Stomach (tissue), 8 donors: ENCODE measurements at regions not wholly inside any gene's neighbourhood (a gene's known extent, or its start where the extent isn't known, plus 50 kb on each side); places are given as distances from the start of the nearest gene placed in this dataset.

Experiments used
- DNase-seq, 2 donors: peaks; one replicate each; pipeline versions ENCODE4 v3.0.0 to v3.0.0-alpha.2; 2013 to 2019
- H3K27ac ChIP-seq, 5 donors: fragments of 200-600 bp in 4 of 5; sonication (generic) in 4 of 5; one replicate each; pipeline ENCODE4 v1.5.1; 2013 to 2019; ENCODE audit warnings: mild to moderate bottlenecking in 1 of 5, moderate library complexity in 1 of 5
- H3K27me3 ChIP-seq, 3 donors: fragments of 200-600 bp; sonication (generic); one replicate each; pipeline ENCODE4 v1.5.1; 2017 to 2019; ENCODE audit warnings: mixed run types in 1 of 3
- H3K36me3 ChIP-seq, 4 donors: fragments of 200-600 bp; sonication (generic); 1 replicate in 3 of 4; 2 replicates in 1 of 4; pipeline ENCODE4 v1.5.1; 2016 to 2019
- H3K4me1 ChIP-seq, 4 donors: fragments of 200-600 bp; sonication (generic); one replicate each; pipeline ENCODE4 v1.5.1; 2016 to 2019
- H3K4me3 ChIP-seq, 4 donors: fragments of 200-600 bp; sonication (generic) in 3 of 4; one replicate each; pipeline ENCODE4 v1.5.1; 2016 to 2019; ENCODE audit warnings: mild to moderate bottlenecking in 1 of 4
- H3K9me3 ChIP-seq, 4 donors: fragments of 200-600 bp; sonication (generic); one replicate each; pipeline ENCODE4 v1.5.1; 2016 to 2019
- CTCF ChIP-seq, 7 experiments: fragments of 450-650 bp in 4 of 7; fragments of 200-600 bp in 3 of 7; sonication (generic) in 3 of 7; IDR thresholded peaks; one replicate each; pipeline ENCODE4 v1.5.1; 2016 to 2019; ENCODE audit warnings: antibody characterized with exemption in 7 of 7, control low read depth in 2 of 7, mild to moderate bottlenecking in 1 of 7
- EP300 ChIP-seq: sonication (generic); formaldehyde crosslinking; IDR thresholded peaks from one replicate; pipeline ENCODE4 v1.6.1; 2017; ENCODE audit warnings: antibody characterized with exemption
- POLR2A ChIP-seq, 4 donors: fragments of 450-650 bp; IDR thresholded peaks; one replicate each; pipeline ENCODE4 v1.6.1; 2016; ENCODE audit warnings: antibody characterized with exemption in 4 of 4, control low read depth in 2 of 4, mild to moderate bottlenecking in 1 of 4, moderate library complexity in 1 of 4
- POLR2AphosphoS5 ChIP-seq, 3 donors: sonication (generic); formaldehyde crosslinking; IDR thresholded peaks; one replicate each; pipeline ENCODE4 v1.6.1; 2016; ENCODE audit warnings: antibody characterized with exemption in 3 of 3
- WGBS, 5 donors: extraction: QIAGEN DNeasy Blood & Tissue Kit in 3 of 5; methylation state at CpG; one replicate each; pipeline versions ENCODE4 v1.1.5 to v1.1.7; 2013 to 2018; 5-methylcytosine and 5-hydroxymethylcytosine counted together
- intact Hi-C: fragments of 100-400 bp; cut with DNase I; formaldehyde crosslinking; loops from one replicate; pipeline ENCODE4 v1.15.1; 2023; ENCODE audit warnings: low total_unique reads
- donor health status: healthy with polysubstance abuse.
- donor health status: Bipolar disorder and iron deficiency.
- donor health status: healthy.

GRCh38 chr3:139218046-139218445 is 125.8 kb upstream of the MRPS22 start:
- Histone ChIP-seq H3K27ac (no peak overlapping the region), H3K4me1 (no peaks in the 10 kb centered on the region), H3K9me3 (peaks cover 0 to 6% (median 0%) of the 10 kb centered on the region in 4 donors), H3K4me3 (no peak overlapping the region), H3K27me3 (peaks cover 0 to 4% (median 0%) of the 10 kb centered on the region in 3 donors), H3K36me3 (no peaks in the 10 kb centered on the region)
- intact Hi-C loops: no loop called here
- 80 to 96% (median 90%) methylated on average over 2 of the region's 2 CpGs for WGBS, 5 donors
- DNase-seq: no peak
- TF ChIP-seq POLR2A (IDR thresholded peaks at IDR 0.05): no peak
- TF ChIP-seq POLR2AphosphoS5 (IDR thresholded peaks at IDR 0.05): no peak
- no peak for TF ChIP-seq EP300
- no peak for TF ChIP-seq CTCF (IDR thresholded peaks at IDR 0.05)

- H3K4me3 ChIP-seq: no peak overlapping the region
- WGBS, 5 donors: 88 to 95% (median 93%) methylated on average over 4 of the region's 4 CpGs
- peaks cover 0 to 6% (median 0%) of the 10 kb centered on the region in 4 donors for H3K9me3 ChIP-seq
- no peak for DNase-seq
- H3K27ac ChIP-seq: no peak overlapping the region
- H3K27me3 ChIP-seq: peaks cover 0 to 4% (median 0%) of the 10 kb centered on the region in 3 donors
- H3K4me1 ChIP-seq: no peaks in the 10 kb centered on the region
- TF ChIP-seq POLR2AphosphoS5 (IDR thresholded peaks at IDR 0.05) (no peak), EP300 (no peak), CTCF (IDR thresholded peaks at IDR 0.05) (no peak), POLR2A (IDR thresholded peaks at IDR 0.05) (no peak)
- intact Hi-C loops: no loop called here
- H3K36me3 ChIP-seq: no peaks in the 10 kb centered on the region
Measured at GRCh38 chr3:139219463-139219862, 124.4 kb upstream of the MRPS22 start.

- Histone ChIP-seq H3K27me3 (peaks cover 0 to 4% (median 0%) of the 10 kb centered on the region in 3 donors), H3K27ac (no peak overlapping the region), H3K36me3 (no peaks in the 10 kb centered on the region), H3K4me1 (peaks cover 0 to 6% (median 1%) of the 10 kb centered on the region in 4 donors), H3K9me3 (peaks cover 0 to 6% (median 0%) of the 10 kb centered on the region in 4 donors), H3K4me3 (no peak overlapping the region)
- intact Hi-C loops: no loop called here
- DNase-seq: no peak
- no peak for TF ChIP-seq POLR2A (IDR thresholded peaks at IDR 0.05)
- TF ChIP-seq CTCF (IDR thresholded peaks at IDR 0.05): no peak
- TF ChIP-seq EP300: no peak
- TF ChIP-seq POLR2AphosphoS5 (IDR thresholded peaks at IDR 0.05): no peak
- WGBS, 5 donors: 58 to 68% (median 63%) methylated on average over 7 to 8 of the region's 8 CpGs
Measured at GRCh38 chr3:139222100-139222657, 121.6 kb upstream of the MRPS22 start.

GRCh38 chr3:139225548-139225947 is 118.3 kb upstream of the MRPS22 start:
- TF ChIP-seq POLR2AphosphoS5 (IDR thresholded peaks at IDR 0.05): no peak
- no peak for TF ChIP-seq POLR2A (IDR thresholded peaks at IDR 0.05)
- no peak for TF ChIP-seq EP300
- no peak for TF ChIP-seq CTCF (IDR thresholded peaks at IDR 0.05)
- intact Hi-C loops: no loop called here
- H3K36me3 ChIP-seq: no peaks in the 10 kb centered on the region
- 57 to 72% (median 67%) methylated on average over 1 to 4 of the region's 4 CpGs for WGBS, 5 donors
- peaks cover 0 to 7% (median 2%) of the 10 kb centered on the region in 4 donors for H3K4me1 ChIP-seq
- no peaks in the 10 kb centered on the region for H3K9me3 ChIP-seq
- H3K27me3 ChIP-seq: peaks cover 0 to 4% (median 0%) of the 10 kb centered on the region in 3 donors
- DNase-seq: no peak
- H3K4me3 ChIP-seq: no peak overlapping the region
- H3K27ac ChIP-seq: no peak overlapping the region
